Thoracic aorta (tissue), 2 donors: ENCODE measurements at regions not wholly inside any gene's neighbourhood (a gene's known extent, or its start where the extent isn't known, plus 50 kb on each side); places are given as distances from the start of the nearest gene placed in this dataset.

Experiments
- ATAC-seq: fragments of 150-250 bp; one replicate; pipeline ENCODE4 v1.8.0; 2017; ENCODE audit warnings: low read depth; ENCODE audit not compliant: insufficient number of reproducible peaks, low FRiP score
- DNase-seq: peaks from one replicate; pipeline ENCODE4 v3.0.0-alpha.2; 2020; ENCODE audit warnings: low spot score
- H3K27ac ChIP-seq, 2 donors: fragments of 200-600 bp; sonication (generic); 1 replicate in 1 of 2; 2 replicates in 1 of 2; pipeline ENCODE4 v1.5.1; 2016; ENCODE audit warnings: mild to moderate bottlenecking in 2 of 2, moderate library complexity in 2 of 2
- H3K27me3 ChIP-seq: fragments of 200-600 bp; sonication (generic); replicated peaks from 2 replicates; pipeline ENCODE4 v1.6.0; 2016; ENCODE audit warnings: mild to moderate bottlenecking; ENCODE audit not compliant: insufficient read depth
- H3K36me3 ChIP-seq: fragments of 200-600 bp; sonication (generic); one replicate; pipeline ENCODE4 v1.5.1; 2016
- H3K4me1 ChIP-seq, 2 donors: fragments of 200-600 bp; sonication (generic); 1 replicate in 1 of 2; 2 replicates in 1 of 2; pipeline versions ENCODE4 v1.5.1 to v1.6.0; 2016; ENCODE audit warnings: low read depth in 2 of 2, mild to moderate bottlenecking in 1 of 2; ENCODE audit not compliant: control insufficient read depth in 1 of 2
- H3K4me3 ChIP-seq: fragments of 200-600 bp; sonication (generic); 2 replicates; pipeline ENCODE4 v1.5.1; 2016; ENCODE audit warnings: mild to moderate bottlenecking
- H3K9me3 ChIP-seq: fragments of 200-600 bp; sonication (generic); 2 replicates; pipeline ENCODE4 v1.5.1; 2016
- TF ChIP-seq, protein P1 (sequence below): fragments of 200-600 bp; sonication (generic); IDR thresholded peaks from one replicate; pipeline ENCODE4 v1.5.1; 2019; ENCODE audit warnings: antibody characterized with exemption

DNA sequence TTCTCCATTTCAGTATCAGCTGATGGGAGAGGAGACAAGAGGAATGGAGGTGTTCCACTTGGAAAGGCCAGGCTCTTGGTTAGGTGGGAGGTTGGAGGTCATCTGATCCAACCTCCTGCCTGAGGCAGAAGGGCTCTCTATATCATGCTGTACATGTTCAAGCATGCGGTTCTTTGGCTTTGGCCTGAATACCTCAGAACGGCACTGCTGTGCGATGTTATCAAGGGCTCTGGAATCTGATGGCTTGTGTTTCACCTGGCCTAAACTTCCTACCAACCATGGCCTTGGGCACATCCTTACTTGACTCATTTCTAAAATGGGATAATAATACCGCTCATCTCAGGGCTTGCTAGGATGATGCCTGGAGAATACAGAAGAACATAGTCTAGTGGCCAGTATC is 90.1 kb upstream of the FAM169A start:
- Histone ChIP-seq H3K36me3 (no peaks in the 10 kb centered on the region), H3K4me1 (peaks cover 0 to 15% of the 10 kb centered on the region in 2 donors), H3K4me3 (no peak overlapping the region), H3K27ac (no peak overlapping the region), H3K9me3 (no peaks in the 10 kb centered on the region), H3K27me3 (no peaks in the 10 kb centered on the region)
- TF ChIP-seq, protein P1, sequence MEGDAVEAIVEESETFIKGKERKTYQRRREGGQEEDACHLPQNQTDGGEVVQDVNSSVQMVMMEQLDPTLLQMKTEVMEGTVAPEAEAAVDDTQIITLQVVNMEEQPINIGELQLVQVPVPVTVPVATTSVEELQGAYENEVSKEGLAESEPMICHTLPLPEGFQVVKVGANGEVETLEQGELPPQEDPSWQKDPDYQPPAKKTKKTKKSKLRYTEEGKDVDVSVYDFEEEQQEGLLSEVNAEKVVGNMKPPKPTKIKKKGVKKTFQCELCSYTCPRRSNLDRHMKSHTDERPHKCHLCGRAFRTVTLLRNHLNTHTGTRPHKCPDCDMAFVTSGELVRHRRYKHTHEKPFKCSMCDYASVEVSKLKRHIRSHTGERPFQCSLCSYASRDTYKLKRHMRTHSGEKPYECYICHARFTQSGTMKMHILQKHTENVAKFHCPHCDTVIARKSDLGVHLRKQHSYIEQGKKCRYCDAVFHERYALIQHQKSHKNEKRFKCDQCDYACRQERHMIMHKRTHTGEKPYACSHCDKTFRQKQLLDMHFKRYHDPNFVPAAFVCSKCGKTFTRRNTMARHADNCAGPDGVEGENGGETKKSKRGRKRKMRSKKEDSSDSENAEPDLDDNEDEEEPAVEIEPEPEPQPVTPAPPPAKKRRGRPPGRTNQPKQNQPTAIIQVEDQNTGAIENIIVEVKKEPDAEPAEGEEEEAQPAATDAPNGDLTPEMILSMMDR: no peak
- DNase-seq (no peak), ATAC-seq (no peak)

DNA sequence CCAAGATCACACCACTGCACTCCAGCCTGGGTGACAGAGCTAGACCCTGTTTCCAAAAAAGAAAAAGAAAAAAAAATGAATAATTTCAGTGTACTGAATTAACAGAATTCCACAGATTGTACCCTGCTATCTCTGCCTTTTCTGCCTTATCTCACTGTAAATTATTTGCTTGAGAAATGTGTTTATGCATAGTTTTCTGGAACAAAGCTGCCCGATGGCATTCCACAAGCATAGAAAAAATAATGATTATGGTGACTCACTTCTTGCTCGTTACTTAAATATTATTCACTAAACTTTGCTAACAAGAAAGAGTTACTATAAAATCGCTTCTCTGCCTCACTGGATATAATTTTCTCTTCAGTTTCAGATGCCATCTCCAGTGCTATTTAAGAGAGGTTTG is 88.7 kb upstream of the FAM169A start:
- no peak for ATAC-seq
- Histone ChIP-seq H3K4me3 (no peak overlapping the region), H3K27ac (no peak overlapping the region), H3K36me3 (no peaks in the 10 kb centered on the region), H3K27me3 (no peaks in the 10 kb centered on the region), H3K4me1 (peaks cover 1 to 17% of the 10 kb centered on the region in 2 donors), H3K9me3 (no peaks in the 10 kb centered on the region)
- DNase-seq: no peak
- TF ChIP-seq, protein P1: no peak

DNA sequence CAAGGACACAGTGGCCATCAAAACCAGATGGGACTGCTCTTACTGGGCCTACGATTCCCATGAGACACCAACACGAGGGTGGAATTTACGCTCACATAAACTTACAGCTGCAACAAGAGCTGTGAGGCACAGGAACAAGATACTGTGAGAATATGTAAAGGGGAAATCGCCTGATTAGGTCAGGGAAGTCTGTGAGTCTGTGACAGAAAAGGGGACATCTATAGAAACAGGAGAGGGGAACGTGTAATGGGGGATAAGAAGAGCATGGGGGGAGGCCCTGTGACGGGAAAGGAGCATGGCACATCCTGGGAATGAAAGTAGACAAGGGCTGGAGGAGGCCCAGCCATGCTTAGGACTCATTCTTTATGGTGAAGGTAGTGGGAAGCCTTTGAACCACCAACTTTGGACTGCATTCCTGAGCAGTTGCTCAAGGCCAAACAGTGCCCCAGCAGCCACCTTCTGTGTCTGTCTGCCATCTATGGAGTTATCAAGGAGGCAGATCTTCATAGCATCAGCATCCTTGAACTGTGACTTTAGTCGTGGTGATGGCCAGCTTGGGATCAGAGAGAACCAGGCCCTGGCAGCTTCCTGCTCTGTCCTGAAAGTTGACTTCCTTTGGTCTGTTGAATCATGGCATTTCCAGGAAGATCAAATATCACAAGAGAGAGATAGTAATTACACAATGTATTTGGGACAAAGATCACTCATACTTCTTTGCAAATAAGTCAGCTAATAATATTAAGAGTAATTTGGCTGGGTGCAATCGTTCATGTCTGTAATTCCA is 87.9 kb upstream of the FAM169A start:
- no peak for ATAC-seq
- Histone ChIP-seq H3K4me1 (peaks cover 7 to 23% of the 10 kb centered on the region in 2 donors), H3K27me3 (no peaks in the 10 kb centered on the region), H3K9me3 (no peaks in the 10 kb centered on the region), H3K27ac (no peak overlapping the region), H3K4me3 (no peak overlapping the region), H3K36me3 (no peaks in the 10 kb centered on the region)
- TF ChIP-seq, protein P1: no peak
- DNase-seq: no peak

DNA sequence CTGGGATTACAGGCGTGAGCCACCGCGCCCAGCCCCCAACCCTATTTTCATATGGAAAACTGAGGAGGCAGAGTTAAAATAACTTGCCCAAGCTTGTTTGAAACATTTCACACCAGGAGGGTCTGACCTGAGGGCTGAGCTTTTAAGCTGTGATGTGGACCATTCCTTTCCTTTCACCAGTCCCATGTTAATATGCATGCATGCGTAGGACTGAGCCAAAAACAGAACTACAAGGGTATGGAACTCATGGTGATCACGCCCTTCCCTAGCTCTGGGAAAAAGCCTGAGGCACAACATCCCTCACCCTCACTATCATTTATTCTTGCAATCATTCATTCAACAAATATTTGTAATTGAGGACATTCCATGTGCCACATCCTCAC is 87.4 kb upstream of the FAM169A start:
- no peak for ATAC-seq
- H3K27me3 ChIP-seq: no peaks in the 10 kb centered on the region
- H3K9me3 ChIP-seq: no peaks in the 10 kb centered on the region
- H3K4me1 ChIP-seq: peaks cover 10 to 23% of the 10 kb centered on the region in 2 donors
- DNase-seq: no peak
- H3K36me3 ChIP-seq: no peaks in the 10 kb centered on the region
- H3K4me3 ChIP-seq: no peak overlapping the region
- H3K27ac ChIP-seq: no peak overlapping the region
- TF ChIP-seq, protein P1: no peak

DNA sequence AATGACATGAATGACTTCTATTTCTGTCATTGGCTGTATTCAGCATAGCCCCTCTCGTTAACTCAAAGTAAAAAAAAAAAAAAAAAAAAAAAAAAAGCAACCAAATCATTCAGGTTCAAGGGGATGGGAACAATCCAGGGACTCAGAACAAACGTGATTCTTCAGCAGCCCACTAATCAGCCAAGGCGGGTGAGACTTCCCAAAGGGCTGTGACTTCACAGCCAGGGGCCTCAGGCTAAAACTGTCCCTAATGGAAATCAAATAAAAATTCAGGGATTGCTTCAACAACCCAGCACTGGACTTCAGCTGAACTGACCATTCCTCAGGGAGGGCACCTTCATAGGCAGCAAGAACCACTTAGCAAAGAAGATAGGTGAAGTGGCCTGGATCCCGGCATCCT is 86.2 kb upstream of the FAM169A start:
- DNase-seq (no peak), ATAC-seq (no peak)
- H3K9me3 ChIP-seq: no peaks in the 10 kb centered on the region
- TF ChIP-seq, protein P1: no peak
- H3K27ac ChIP-seq: no peak overlapping the region
- H3K4me3 ChIP-seq: no peak overlapping the region
- no peaks in the 10 kb centered on the region for H3K27me3 ChIP-seq
- H3K36me3 ChIP-seq: no peaks in the 10 kb centered on the region
- peaks cover 13 to 23% of the 10 kb centered on the region in 2 donors for H3K4me1 ChIP-seq
